H9 (cell line): ENCODE measurements at regions not wholly inside any gene's neighbourhood (a gene's known extent, or its start where the extent isn't known, plus 50 kb on each side); places are given as distances from the start of the nearest gene placed in this dataset.

Experiments
- DNase-seq: peaks from one replicate; pipeline ENCODE4 v3.0.0-alpha.2; 2017
- H2AFZ ChIP-seq: one replicate; pipeline ENCODE4 v1.6.1; 2013; ENCODE audit warnings: mild to moderate bottlenecking, low read length, control low read depth, moderate library complexity
- H2AK5ac ChIP-seq: 2 replicates; pipeline ENCODE4 v1.6.1; 2013; ENCODE audit warnings: low read length, control low read depth, mixed read lengths; ENCODE audit not compliant: insufficient read length
- H2BK120ac ChIP-seq: one replicate; pipeline ENCODE4 v1.6.1; 2013; ENCODE audit warnings: low read depth, mild to moderate bottlenecking, low read length, control low read depth, inconsistent platforms; ENCODE audit not compliant: poor library complexity, severe bottlenecking
- H2BK12ac ChIP-seq: 2 replicates; pipeline ENCODE4 v1.6.1; 2013; ENCODE audit warnings: low read length, control low read depth, mixed read lengths, low read depth; ENCODE audit not compliant: insufficient read length
- H2BK15ac ChIP-seq: 2 replicates; pipeline ENCODE4 v1.6.1; 2013; ENCODE audit warnings: low read depth, low read length, control low read depth
- H2BK20ac ChIP-seq: one replicate; pipeline ENCODE4 v1.6.1; 2013; ENCODE audit warnings: low read depth, mild to moderate bottlenecking, low read length, control low read depth, inconsistent platforms; ENCODE audit not compliant: poor library complexity, severe bottlenecking
- H2BK5ac ChIP-seq: 2 replicates; pipeline ENCODE4 v1.6.1; 2013; ENCODE audit warnings: low read length, control low read depth, mixed read lengths; ENCODE audit not compliant: insufficient read length
- H3K14ac ChIP-seq: 2 replicates; pipeline ENCODE4 v1.6.1; 2013; ENCODE audit warnings: low read length, control low read depth; ENCODE audit not compliant: insufficient read depth
- H3K18ac ChIP-seq: 2 replicates; pipeline ENCODE4 v1.6.1; 2013; ENCODE audit warnings: low read depth, mild to moderate bottlenecking, mixed read lengths, low read length, control low read depth; ENCODE audit not compliant: insufficient read length
- H3K23ac ChIP-seq: 2 replicates; pipeline ENCODE4 v1.6.1; 2013; ENCODE audit warnings: low read length, control low read depth, mixed read lengths, low read depth; ENCODE audit not compliant: insufficient read length
- H3K23me2 ChIP-seq: 2 replicates; pipeline ENCODE4 v1.6.1; 2013; ENCODE audit warnings: low read depth, mild to moderate bottlenecking, mixed read lengths, low read length, control low read depth; ENCODE audit not compliant: insufficient read length, poor library complexity, severe bottlenecking
- H3K27ac ChIP-seq: 2 replicates; pipeline ENCODE4 v1.5.1; 2013; ENCODE audit warnings: low read length, control low read depth, mixed read lengths, low read depth; ENCODE audit not compliant: insufficient read length
- H3K27me3 ChIP-seq: 2 replicates; pipeline ENCODE4 v1.6.1; 2013; ENCODE audit warnings: low read length, control low read depth, inconsistent platforms; ENCODE audit not compliant: insufficient read depth
- H3K4ac ChIP-seq: 2 replicates; pipeline ENCODE4 v1.6.1; 2013; ENCODE audit warnings: low read depth, mild to moderate bottlenecking, control low read depth, inconsistent platforms, low read length, moderate library complexity
- H3K4me1 ChIP-seq: 2 replicates; pipeline ENCODE4 v1.6.1; 2013; ENCODE audit warnings: low read length, control low read depth, inconsistent platforms; ENCODE audit not compliant: insufficient read depth
- H3K4me2 ChIP-seq: 2 replicates; pipeline ENCODE4 v1.6.1; 2013; ENCODE audit warnings: low read length, control low read depth, mixed read lengths; ENCODE audit not compliant: insufficient read length, insufficient read depth
- H3K56ac ChIP-seq: 2 replicates; pipeline ENCODE4 v1.6.1; 2013; ENCODE audit warnings: low read depth, mild to moderate bottlenecking, mixed read lengths, low read length, control low read depth; ENCODE audit not compliant: insufficient read length
- H3K79me1 ChIP-seq: 2 replicates; pipeline ENCODE4 v1.6.1; 2013; ENCODE audit warnings: low read depth, mild to moderate bottlenecking, moderate library complexity, low read length, control low read depth, inconsistent platforms; ENCODE audit not compliant: insufficient read depth, poor library complexity, severe bottlenecking
- H3K79me2 ChIP-seq: 2 replicates; pipeline ENCODE4 v1.6.1; 2013; ENCODE audit warnings: low read length, control low read depth, inconsistent platforms; ENCODE audit not compliant: insufficient read depth
- H3K9ac ChIP-seq: 2 replicates; pipeline ENCODE4 v1.6.1; 2013; ENCODE audit warnings: low read length, control low read depth, mixed read lengths; ENCODE audit not compliant: insufficient read length; ENCODE audit errors: extremely low read depth
- H3K9me3 ChIP-seq: one replicate; pipeline ENCODE4 v1.6.1; 2013; ENCODE audit warnings: low read depth, low read length, inconsistent platforms; ENCODE audit not compliant: control insufficient read depth
- H3T11ph ChIP-seq: one replicate; pipeline ENCODE4 v1.6.1; 2013; ENCODE audit warnings: mild to moderate bottlenecking, low read length, control low read depth, inconsistent platforms
- H4K20me1 ChIP-seq: one replicate; pipeline ENCODE4 v1.6.1; 2013; ENCODE audit not compliant: control insufficient read depth, insufficient read length, insufficient read depth
- H4K5ac ChIP-seq: 2 replicates; pipeline ENCODE4 v1.6.1; 2013; ENCODE audit warnings: low read depth, mild to moderate bottlenecking, mixed read lengths, low read length, control low read depth; ENCODE audit not compliant: insufficient read length
- H4K8ac ChIP-seq: replicated peaks from 2 replicates; pipeline ENCODE4 v1.6.1; 2013; ENCODE audit warnings: low read length, control low read depth, mixed read lengths, low read depth; ENCODE audit not compliant: insufficient read length
- H4K91ac ChIP-seq: 2 replicates; pipeline ENCODE4 v1.6.1; 2013; ENCODE audit warnings: low read depth, mild to moderate bottlenecking, moderate library complexity, mixed read lengths, low read length, control low read depth; ENCODE audit not compliant: insufficient read length
- H3K27ac Mint-ChIP-seq, 3 experiments: 2 replicates in 2 of 3; 3 replicates in 1 of 3; pipeline ENCODE4 v1.8.0; 2020 to 2021; ENCODE audit warnings: mixed read lengths in 3 of 3, mild to moderate bottlenecking in 1 of 3, moderate library complexity in 1 of 3
- H3K27me3 Mint-ChIP-seq: 2 replicates; pipeline ENCODE4 v1.8.0; 2021; ENCODE audit warnings: low read depth, mild to moderate bottlenecking, moderate library complexity, mixed read lengths
- H3K36me3 Mint-ChIP-seq, 3 experiments: 2 replicates in 2 of 3; 3 replicates in 1 of 3; pipeline ENCODE4 v1.8.0; 2020 to 2021; ENCODE audit warnings: low read depth in 3 of 3, mixed read lengths in 3 of 3; ENCODE audit not compliant: insufficient read depth in 1 of 3
- H3K4me1 Mint-ChIP-seq, 2 experiments: 2 replicates each; pipeline ENCODE4 v1.8.0; 2020; ENCODE audit warnings: mixed read lengths in 2 of 2
- H3K4me3 Mint-ChIP-seq, 2 experiments: 2 replicates in 1 of 2; 3 replicates in 1 of 2; pipeline ENCODE4 v1.8.0; 2020 to 2021; ENCODE audit warnings: mild to moderate bottlenecking in 2 of 2, mixed read lengths in 2 of 2, moderate library complexity in 1 of 2
- H3K9me3 Mint-ChIP-seq, 2 experiments: 2 replicates in 1 of 2; 3 replicates in 1 of 2; pipeline ENCODE4 v1.8.0; 2020; ENCODE audit warnings: mild to moderate bottlenecking in 2 of 2, mixed read lengths in 2 of 2, moderate library complexity in 1 of 2
- WGBS: extraction: QIAGEN DNeasy Blood & Tissue Kit; methylation state at CpG from one replicate; pipeline ENCODE4 v1.1.7; 2013; ENCODE audit warnings: missing lambda C conversion rate, low lambda C conversion rate, mixed read lengths; ENCODE audit not compliant: insufficient read length; ENCODE audit errors: extremely low coverage; 5-methylcytosine and 5-hydroxymethylcytosine counted together
- TF ChIP-seq, protein P1 (sequence below): fragments of 200-600 bp; sonication (generic); conservative IDR thresholded peaks from 3 replicates; pipeline ENCODE4 v1.8.0; 2021; ENCODE audit warnings: antibody characterized with exemption, mild to moderate bottlenecking

DNA sequence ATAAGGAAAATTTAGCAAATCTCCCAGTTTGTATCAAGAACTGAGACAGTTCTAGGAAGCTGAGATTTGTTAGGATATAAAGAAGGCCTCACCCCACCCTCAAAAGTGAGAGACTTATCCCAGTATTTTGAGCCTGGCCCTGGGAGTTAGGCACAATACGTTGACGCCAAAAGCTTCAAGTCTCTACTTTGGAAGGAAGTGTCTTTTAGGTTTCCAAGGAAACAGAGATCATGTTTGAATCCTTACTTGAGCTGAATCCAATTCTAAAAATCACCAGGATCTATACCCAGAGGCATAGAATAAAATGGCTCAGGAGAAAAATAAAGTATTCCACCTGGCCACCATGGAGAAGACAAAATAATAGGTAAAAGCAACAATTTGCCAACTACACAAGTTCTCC is 115.9 kb upstream of the NRG3 start:
- WGBS, result no CpG with 5 or more reads among the region's 2 CpGs
- Mint-ChIP-seq H3K36me3 (no peaks in the 10 kb centered on the region), H3K4me1 (no peaks in the 10 kb centered on the region), H3K27me3 (no peaks in the 10 kb centered on the region; the same call in 1 of the 2 replicates), H3K27ac (no peak overlapping the region), H3K9me3 (no peaks in the 10 kb centered on the region), H3K4me3 (no peak overlapping the region)
- H3K56ac ChIP-seq, result no peak overlapping the region
- no peak overlapping the region for H3K18ac ChIP-seq
- TF ChIP-seq, protein P1, sequence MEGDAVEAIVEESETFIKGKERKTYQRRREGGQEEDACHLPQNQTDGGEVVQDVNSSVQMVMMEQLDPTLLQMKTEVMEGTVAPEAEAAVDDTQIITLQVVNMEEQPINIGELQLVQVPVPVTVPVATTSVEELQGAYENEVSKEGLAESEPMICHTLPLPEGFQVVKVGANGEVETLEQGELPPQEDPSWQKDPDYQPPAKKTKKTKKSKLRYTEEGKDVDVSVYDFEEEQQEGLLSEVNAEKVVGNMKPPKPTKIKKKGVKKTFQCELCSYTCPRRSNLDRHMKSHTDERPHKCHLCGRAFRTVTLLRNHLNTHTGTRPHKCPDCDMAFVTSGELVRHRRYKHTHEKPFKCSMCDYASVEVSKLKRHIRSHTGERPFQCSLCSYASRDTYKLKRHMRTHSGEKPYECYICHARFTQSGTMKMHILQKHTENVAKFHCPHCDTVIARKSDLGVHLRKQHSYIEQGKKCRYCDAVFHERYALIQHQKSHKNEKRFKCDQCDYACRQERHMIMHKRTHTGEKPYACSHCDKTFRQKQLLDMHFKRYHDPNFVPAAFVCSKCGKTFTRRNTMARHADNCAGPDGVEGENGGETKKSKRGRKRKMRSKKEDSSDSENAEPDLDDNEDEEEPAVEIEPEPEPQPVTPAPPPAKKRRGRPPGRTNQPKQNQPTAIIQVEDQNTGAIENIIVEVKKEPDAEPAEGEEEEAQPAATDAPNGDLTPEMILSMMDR, result no peak
- H3K4me1 ChIP-seq, result no peaks in the 10 kb centered on the region
- H3K79me2 ChIP-seq, result no peaks in the 10 kb centered on the region
- no peak overlapping the region for H2BK20ac ChIP-seq
- H4K91ac ChIP-seq, result no peak overlapping the region
- H4K8ac ChIP-seq, result no peak overlapping the region
- H2AK5ac ChIP-seq, result no peak overlapping the region
- H3K14ac ChIP-seq, result no peak overlapping the region
- H4K20me1 ChIP-seq, result no peaks in the 10 kb centered on the region
- H3K4ac ChIP-seq, result no peak overlapping the region
- H3K27ac ChIP-seq, result no peak overlapping the region
- no peak overlapping the region for H2AFZ ChIP-seq
- no peak overlapping the region for H3K23ac ChIP-seq
- no peak overlapping the region for H2BK120ac ChIP-seq
- no peaks in the 10 kb centered on the region for H3K23me2 ChIP-seq
- no peak overlapping the region for H3K4me2 ChIP-seq
- no peak overlapping the region for H4K5ac ChIP-seq
- H3K27me3 ChIP-seq, result no peaks in the 10 kb centered on the region
- H2BK12ac ChIP-seq, result no peak overlapping the region
- no peaks in the 10 kb centered on the region for H3K79me1 ChIP-seq
- no peak overlapping the region for H2BK15ac ChIP-seq
- no peak overlapping the region for H3K9ac ChIP-seq
- no peak overlapping the region for H2BK5ac ChIP-seq
- H3K9me3 ChIP-seq, result no peaks in the 10 kb centered on the region
- no peak for DNase-seq
- no peak overlapping the region for H3T11ph ChIP-seq
